DND-41 (cell line): ENCODE measurements at regions not wholly inside any gene's neighbourhood (a gene's known extent, or its start where the extent isn't known, plus 50 kb on each side); places are given as distances from the start of the nearest gene placed in this dataset.

Experiments
- ATAC-seq: fragments of 200-7000 bp; cut with Tn5 transposase; 3 replicates; pipeline ENCODE4 v1.9.1; 2021; ENCODE audit warnings: low read depth; ENCODE audit not compliant: insufficient read depth
- DNase-seq: peaks from one replicate; pipeline ENCODE4 v3.0.0-alpha.2; 2020
- H2AFZ ChIP-seq: 2 replicates; pipeline ENCODE4 v1.6.0; 2012; ENCODE audit warnings: low read depth, low read length
- H3K27ac ChIP-seq: 2 replicates; pipeline ENCODE4 v1.5.1; 2012; ENCODE audit warnings: low read length, inconsistent platforms
- H3K27me3 ChIP-seq: fragments of 200-600 bp; sonication (generic); 2 replicates; pipeline ENCODE4 v1.6.0; 2012; ENCODE audit warnings: low read length, mild to moderate bottlenecking, inconsistent platforms; ENCODE audit not compliant: insufficient read depth, poor library complexity
- H3K36me3 ChIP-seq: 2 replicates; pipeline ENCODE4 v1.5.1; 2012; ENCODE audit warnings: low read length, inconsistent platforms; ENCODE audit not compliant: insufficient read depth
- H3K4me1 ChIP-seq: 2 replicates; pipeline ENCODE4 v1.5.1; 2012; ENCODE audit warnings: mild to moderate bottlenecking, low read length; ENCODE audit not compliant: insufficient read depth
- H3K4me2 ChIP-seq: 2 replicates; pipeline ENCODE4 v1.6.0; 2012; ENCODE audit warnings: mild to moderate bottlenecking, moderate library complexity, low read length, inconsistent platforms; ENCODE audit not compliant: insufficient read depth
- H3K4me3 ChIP-seq, 2 experiments: fragments of 200-600 bp in 1 of 2; shearing (Covaris generic) in 1 of 2; 2 replicates each; pipeline ENCODE4 v1.5.1; 2012 to 2016; ENCODE audit warnings: inconsistent platforms in 2 of 2, low read length in 2 of 2, mild to moderate bottlenecking in 2 of 2, low read depth in 1 of 2, moderate library complexity in 1 of 2
- H3K79me2 ChIP-seq: 2 replicates; pipeline ENCODE4 v1.6.0; 2012; ENCODE audit warnings: low read length, inconsistent platforms; ENCODE audit not compliant: insufficient read depth
- H3K9ac ChIP-seq: 2 replicates; pipeline ENCODE4 v1.6.0; 2012; ENCODE audit warnings: low read depth, mild to moderate bottlenecking, inconsistent platforms, low read length, moderate library complexity
- H3K9me3 ChIP-seq: 2 replicates; pipeline ENCODE4 v1.5.1; 2012; ENCODE audit warnings: low read length, moderate library complexity, mild to moderate bottlenecking, inconsistent platforms; ENCODE audit not compliant: insufficient read depth, severe bottlenecking
- H4K20me1 ChIP-seq: 2 replicates; pipeline ENCODE4 v1.6.0; 2012; ENCODE audit warnings: low read length; ENCODE audit not compliant: insufficient read depth
- CTCF ChIP-seq: IDR thresholded peaks from 2 replicates; pipeline ENCODE4 v1.5.1; 2012; ENCODE audit warnings: borderline replicate concordance, low read length, moderate library complexity, mild to moderate bottlenecking; ENCODE audit not compliant: poor library complexity, severe bottlenecking; ENCODE audit errors: extremely low read depth
- EZH2 ChIP-seq: IDR thresholded peaks from 3 replicates; pipeline ENCODE4 v1.6.1; 2012; ENCODE audit warnings: borderline replicate concordance, low read depth, mild to moderate bottlenecking, moderate library complexity, low read length, inconsistent platforms; ENCODE audit not compliant: severe bottlenecking

- TF ChIP-seq CTCF = no peak
- TF ChIP-seq EZH2 = no peak
- H3K27ac ChIP-seq = no peak overlapping the region
Measured at GRCh38 chr4:106587558-106587957, 219.0 kb upstream of the GIMD1 start.

GRCh38 chr4:106585915-106586349, 217.4 kb upstream of the GIMD1 start:
- Histone ChIP-seq H3K4me1 (no peaks in the 10 kb centered on the region), H3K27ac (no peak overlapping the region), H3K4me3 (no peak overlapping the region), H3K27me3 (no peaks in the 10 kb centered on the region), H3K9me3 (no peaks in the 10 kb centered on the region), H3K4me2 (no peak overlapping the region), H2AFZ (no peak overlapping the region), H4K20me1 (no peaks in the 10 kb centered on the region), H3K79me2 (no peaks in the 10 kb centered on the region), H3K36me3 (no peaks in the 10 kb centered on the region), H3K9ac (no peak overlapping the region)
- ATAC-seq = no peak
- no peak for DNase-seq
- TF ChIP-seq CTCF (no peak), EZH2 (no peak)

More at GRCh38 chr4:106587558-106587957, 219.0 kb upstream of the GIMD1 start:
- H3K9ac ChIP-seq = no peak overlapping the region
- H4K20me1 ChIP-seq = no peaks in the 10 kb centered on the region
- H3K9me3 ChIP-seq = no peaks in the 10 kb centered on the region
- no peaks in the 10 kb centered on the region for H3K79me2 ChIP-seq
- H3K4me3 ChIP-seq = no peak overlapping the region
- no peak overlapping the region for H3K4me2 ChIP-seq
- no peaks in the 10 kb centered on the region for H3K36me3 ChIP-seq
- no peak overlapping the region for H2AFZ ChIP-seq
- H3K27me3 ChIP-seq = no peaks in the 10 kb centered on the region
- H3K4me1 ChIP-seq = no peaks in the 10 kb centered on the region
- no peak for DNase-seq
- ATAC-seq = no peak

- Histone ChIP-seq H3K9me3 (no peaks in the 10 kb centered on the region), H3K4me3 (no peak overlapping the region), H3K4me2 (no peak overlapping the region), H2AFZ (no peak overlapping the region), H3K36me3 (no peaks in the 10 kb centered on the region), H3K4me1 (no peaks in the 10 kb centered on the region), H3K9ac (no peak overlapping the region), H3K79me2 (no peaks in the 10 kb centered on the region), H4K20me1 (no peaks in the 10 kb centered on the region), H3K27ac (no peak overlapping the region), H3K27me3 (no peaks in the 10 kb centered on the region)
- TF ChIP-seq CTCF = no peak
- TF ChIP-seq EZH2 = no peak
- ATAC-seq = no peak
- no peak for DNase-seq
Measured at GRCh38 chr4:106584337-106584989, 215.9 kb upstream of the GIMD1 start.

DNA sequence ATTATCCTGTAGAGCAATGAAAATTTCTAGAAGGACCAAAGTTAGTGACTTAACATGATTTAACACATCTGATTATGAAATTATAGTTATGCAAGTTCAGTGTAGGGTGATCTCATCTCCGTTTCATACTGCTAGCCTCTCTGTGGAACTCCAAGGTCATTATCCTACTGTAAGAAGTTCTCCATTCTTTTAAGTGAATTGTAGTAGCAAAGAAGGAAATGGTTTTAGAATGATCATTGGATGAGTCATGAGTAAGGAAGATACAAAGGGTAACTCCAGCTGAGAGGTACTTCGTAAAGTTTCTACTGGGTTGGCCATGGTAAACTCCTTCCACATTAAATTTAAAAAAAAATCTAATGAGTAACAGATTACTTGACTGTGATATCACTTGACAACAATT, 215.0 kb upstream of the GIMD1 start:
- H3K4me1 ChIP-seq = no peaks in the 10 kb centered on the region
- H3K4me2 ChIP-seq = no peak overlapping the region
- H4K20me1 ChIP-seq = no peaks in the 10 kb centered on the region
- H3K36me3 ChIP-seq = no peaks in the 10 kb centered on the region
- DNase-seq (no peak), ATAC-seq (no peak)
- no peak overlapping the region for H3K27ac ChIP-seq
- H3K4me3 ChIP-seq = no peak overlapping the region
- H3K9me3 ChIP-seq = no peaks in the 10 kb centered on the region
- no peaks in the 10 kb centered on the region for H3K27me3 ChIP-seq
- no peaks in the 10 kb centered on the region for H3K79me2 ChIP-seq
- H2AFZ ChIP-seq = no peak overlapping the region
- H3K9ac ChIP-seq = no peak overlapping the region
- TF ChIP-seq EZH2 = no peak
- TF ChIP-seq CTCF = no peak
